Body of pancreas (tissue), 4 donors: ENCODE measurements at regions not wholly inside any gene's neighbourhood (a gene's known extent, or its start where the extent isn't known, plus 50 kb on each side); places are given as distances from the start of the nearest gene placed in this dataset.
A peak's percentile ranks its signal among the peaks of the same experiment; 100 is the strongest.

ENCODE experiments used
- ATAC-seq: fragments of 150-250 bp; one replicate; pipeline ENCODE4 v1.9.1; 2016
- DNase-seq, 4 donors: peaks; one replicate each; pipeline ENCODE4 v3.0.0-alpha.2; 2019
- H3K27ac ChIP-seq, 4 donors: fragments of 200-600 bp; sonication (generic); 1 replicate in 3 of 4; 2 replicates in 1 of 4; pipeline versions ENCODE4 v1.5.1 to v1.6.1; 2016 to 2019; ENCODE audit warnings: mild to moderate bottlenecking in 1 of 4, mixed read lengths in 1 of 4, moderate library complexity in 1 of 4
- H3K27me3 ChIP-seq, 2 donors: fragments of 200-600 bp; sonication (generic); one replicate each; pipeline ENCODE4 v1.6.0; 2016; ENCODE audit warnings: mild to moderate bottlenecking in 1 of 2
- H3K36me3 ChIP-seq, 2 donors: fragments of 200-600 bp; sonication (generic); replicated peaks in 1 of 2; 2 replicates each; pipeline ENCODE4 v1.5.1; 2016; ENCODE audit warnings: low read depth in 2 of 2; ENCODE audit not compliant: insufficient read depth in 1 of 2
- H3K4me1 ChIP-seq: fragments of 200-600 bp; sonication (generic); one replicate; pipeline ENCODE4 v1.6.0; 2016
- H3K4me3 ChIP-seq, 2 donors: fragments of 200-600 bp; sonication (generic); 1 replicate in 1 of 2; 2 replicates in 1 of 2; pipeline ENCODE4 v1.5.1; 2016 to 2019
- H3K9me3 ChIP-seq, 3 donors: fragments of 200-600 bp; sonication (generic); 1 replicate in 2 of 3; 2 replicates in 1 of 3; pipeline ENCODE4 v1.5.1; 2016
- CTCF ChIP-seq, 7 experiments: fragments of 450-650 bp in 4 of 7; fragments of 200-600 bp in 3 of 7; sonication (generic) in 3 of 7; IDR thresholded peaks; one replicate each; pipeline ENCODE4 v1.5.1; 2016 to 2019; ENCODE audit warnings: antibody characterized with exemption in 7 of 7
- POLR2A ChIP-seq, 3 donors: fragments of 450-650 bp; IDR thresholded peaks; one replicate each; pipeline ENCODE4 v1.6.1; 2016; ENCODE audit warnings: antibody characterized with exemption in 3 of 3, mild to moderate bottlenecking in 2 of 3
- WGBS, 2 donors: methylation state at CpG; one replicate each; pipeline ENCODE4 v1.1.5; 2017; 5-methylcytosine and 5-hydroxymethylcytosine counted together
- intact Hi-C: fragments of 100-400 bp; cut with DNase I; formaldehyde crosslinking; loops from one replicate; pipeline ENCODE4 v1.15.1; 2023

- Histone ChIP-seq H3K27me3 (no peaks in the 10 kb centered on the region), H3K9me3 (no peaks in the 10 kb centered on the region), H3K27ac (no peak overlapping the region), H3K4me3 (no peak overlapping the region), H3K4me1 (peaks cover 19% of the 10 kb centered on the region), H3K36me3 (no peaks in the 10 kb centered on the region)
- DNase-seq (no peak), ATAC-seq (no peak)
- no peak for TF ChIP-seq POLR2A (IDR thresholded peaks at IDR 0.05)
- TF ChIP-seq CTCF (IDR thresholded peaks at IDR 0.05) = no peak
- 61 to 73% methylated on average over 13 of the region's 13 CpGs for WGBS, 2 donors
- intact Hi-C loops = no loop called here
Observed at GRCh38 chr22:48700180-48700565, 1127.5 kb downstream of the BRD1 start.

- no peak overlapping the region for H3K4me3 ChIP-seq
- H3K9me3 ChIP-seq = no peaks in the 10 kb centered on the region
- H3K27ac ChIP-seq = no peak overlapping the region
- H3K27me3 ChIP-seq = no peaks in the 10 kb centered on the region
- H3K4me1 ChIP-seq = peaks cover 19% of the 10 kb centered on the region
- WGBS, 2 donors = 76 to 86% methylated on average over 17 of the region's 17 CpGs
- DNase-seq = no peak
- H3K36me3 ChIP-seq = no peaks in the 10 kb centered on the region
- TF ChIP-seq POLR2A (IDR thresholded peaks at IDR 0.05) = no peak
- no peak for TF ChIP-seq CTCF (IDR thresholded peaks at IDR 0.05)
- no peak for ATAC-seq
- intact Hi-C loops = no loop called here
Observed at GRCh38 chr22:48699511-48699910, 1128.2 kb downstream of the BRD1 start.

- H3K36me3 ChIP-seq = no peaks in the 10 kb centered on the region
- TF ChIP-seq CTCF (IDR thresholded peaks at IDR 0.05) = no peak
- TF ChIP-seq POLR2A (IDR thresholded peaks at IDR 0.05) = no peak
- no peaks in the 10 kb centered on the region for H3K27me3 ChIP-seq
- intact Hi-C loops = no loop called here
- H3K4me1 ChIP-seq = peaks cover 16% of the 10 kb centered on the region
- no peaks in the 10 kb centered on the region for H3K9me3 ChIP-seq
- H3K27ac ChIP-seq = no peak overlapping the region
- no peak for DNase-seq
- ATAC-seq = no peak
- no peak overlapping the region for H3K4me3 ChIP-seq
- 66 to 71% methylated on average over 9 to 12 of the region's 13 CpGs for WGBS, 2 donors
Observed at GRCh38 chr22:48698618-48699017, 1129.1 kb downstream of the BRD1 start.

- no peak for TF ChIP-seq POLR2A (IDR thresholded peaks at IDR 0.05)
- TF ChIP-seq CTCF (IDR thresholded peaks at IDR 0.05) = no peak
- intact Hi-C loops = no loop called here
Observed at GRCh38 chr22:48697694-48698276, 1129.9 kb downstream of the BRD1 start.

GRCh38 chr22:48697223-48697622 lies 1130.5 kb downstream of the BRD1 start:
- WGBS, 2 donors = 45 to 61% methylated on average over 3 of the region's 3 CpGs
- DNase-seq (no peak), ATAC-seq (no peak)
- intact Hi-C loops = no loop called here
- peaks cover 8% of the 10 kb centered on the region for H3K4me1 ChIP-seq
- TF ChIP-seq POLR2A (IDR thresholded peaks at IDR 0.05) = no peak
- peak in 1 of 7 experiments; percentile 5 for TF ChIP-seq CTCF (IDR thresholded peaks at IDR 0.05)
- H3K27me3 ChIP-seq = no peaks in the 10 kb centered on the region
- no peak overlapping the region for H3K27ac ChIP-seq
- H3K9me3 ChIP-seq = no peaks in the 10 kb centered on the region
- H3K4me3 ChIP-seq = no peak overlapping the region
- H3K36me3 ChIP-seq = no peaks in the 10 kb centered on the region

More at GRCh38 chr22:48697694-48698276, 1129.9 kb downstream of the BRD1 start:
- H3K4me3 ChIP-seq = no peak overlapping the region
- WGBS, 2 donors = 86 to 92% methylated on average over 6 of the region's 6 CpGs
- no peaks in the 10 kb centered on the region for H3K27me3 ChIP-seq
- DNase-seq (no peak), ATAC-seq (no peak)
- H3K9me3 ChIP-seq = no peaks in the 10 kb centered on the region
- no peak overlapping the region for H3K27ac ChIP-seq
- H3K4me1 ChIP-seq = peaks cover 8% of the 10 kb centered on the region
- H3K36me3 ChIP-seq = no peaks in the 10 kb centered on the region
